ENCODE measurements at regions not wholly inside any gene's neighbourhood (a gene's known extent, or its start where the extent isn't known, plus 50 kb on each side); places are given as distances from the start of the nearest gene placed in this dataset.

DNA sequence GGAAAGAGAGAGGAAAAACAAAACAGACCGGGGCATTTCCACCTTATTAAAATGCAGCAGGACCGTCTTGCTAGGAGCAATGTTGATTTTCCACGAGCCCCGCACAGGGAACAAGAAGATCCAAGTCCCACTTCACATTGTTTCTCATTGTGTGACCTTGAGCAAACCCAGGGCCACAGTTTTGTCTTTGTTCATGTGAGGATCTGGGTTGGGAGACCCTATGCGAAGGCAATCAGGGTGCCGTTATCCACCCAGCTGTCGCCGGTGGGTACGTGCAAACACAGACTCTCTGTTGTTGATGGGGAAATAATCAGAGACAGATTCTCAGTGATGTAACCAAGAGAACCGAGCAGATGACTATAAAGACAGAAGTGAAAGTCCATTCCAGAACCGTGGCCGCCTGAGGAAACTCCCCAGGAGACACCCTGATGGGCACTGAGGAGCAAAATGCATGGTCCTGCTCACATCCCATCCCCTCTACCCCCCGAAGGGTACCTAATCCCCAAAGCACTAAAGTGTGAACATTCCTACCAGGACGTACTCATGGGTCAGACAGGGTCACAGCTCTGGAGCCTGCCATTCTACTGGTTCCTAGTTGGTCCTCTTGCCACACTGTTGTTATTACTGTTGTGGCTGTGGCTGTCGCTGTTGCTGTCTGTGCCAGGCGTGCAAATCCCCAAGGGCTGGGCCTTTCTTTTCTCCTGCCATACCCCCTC is 102.7 kb upstream of the RBPJ start:
- no peak for TF ChIP-seq POLR2A (IDR thresholded peaks at IDR 0.05)
- TF ChIP-seq, protein P1, sequence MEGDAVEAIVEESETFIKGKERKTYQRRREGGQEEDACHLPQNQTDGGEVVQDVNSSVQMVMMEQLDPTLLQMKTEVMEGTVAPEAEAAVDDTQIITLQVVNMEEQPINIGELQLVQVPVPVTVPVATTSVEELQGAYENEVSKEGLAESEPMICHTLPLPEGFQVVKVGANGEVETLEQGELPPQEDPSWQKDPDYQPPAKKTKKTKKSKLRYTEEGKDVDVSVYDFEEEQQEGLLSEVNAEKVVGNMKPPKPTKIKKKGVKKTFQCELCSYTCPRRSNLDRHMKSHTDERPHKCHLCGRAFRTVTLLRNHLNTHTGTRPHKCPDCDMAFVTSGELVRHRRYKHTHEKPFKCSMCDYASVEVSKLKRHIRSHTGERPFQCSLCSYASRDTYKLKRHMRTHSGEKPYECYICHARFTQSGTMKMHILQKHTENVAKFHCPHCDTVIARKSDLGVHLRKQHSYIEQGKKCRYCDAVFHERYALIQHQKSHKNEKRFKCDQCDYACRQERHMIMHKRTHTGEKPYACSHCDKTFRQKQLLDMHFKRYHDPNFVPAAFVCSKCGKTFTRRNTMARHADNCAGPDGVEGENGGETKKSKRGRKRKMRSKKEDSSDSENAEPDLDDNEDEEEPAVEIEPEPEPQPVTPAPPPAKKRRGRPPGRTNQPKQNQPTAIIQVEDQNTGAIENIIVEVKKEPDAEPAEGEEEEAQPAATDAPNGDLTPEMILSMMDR (IDR thresholded peaks at IDR 0.05), result no peak

Measured in testis (tissue), 2 donors.